ENCODE measurements at regions not wholly inside any gene's neighbourhood (a gene's known extent, or its start where the extent isn't known, plus 50 kb on each side); places are given as distances from the start of the nearest gene placed in this dataset.

GRCh38 chr2:236964291-236964690, 121.4 kb upstream of the COPS8 start:
- no peak for DNase-seq

GRCh38 chr2:236965021-236965840, 120.5 kb upstream of the COPS8 start:
- DNase-seq: no peak

- DNase-seq: no peak
Observed at GRCh38 chr2:236965841-236966096, 119.9 kb upstream of the COPS8 start.

- no peak for DNase-seq
Observed at GRCh38 chr2:236967499-236967783, 118.2 kb upstream of the COPS8 start.

GRCh38 chr2:236968101-236968879, 117.4 kb upstream of the COPS8 start:
- DNase-seq: no peak

GRCh38 chr2:236968880-236969534, 116.7 kb upstream of the COPS8 start:
- no peak for DNase-seq

GRCh38 chr2:236969767-236970655, 115.7 kb upstream of the COPS8 start:
- DNase-seq: no peak

GRCh38 chr2:236970656-236971010, 115.1 kb upstream of the COPS8 start:
- DNase-seq: no peak

GRCh38 chr2:236971131-236971821, 114.4 kb upstream of the COPS8 start:
- no peak for DNase-seq

GRCh38 chr2:236971919-236972381, 113.7 kb upstream of the COPS8 start:
- DNase-seq: no peak

GRCh38 chr2:236972491-236973342, 113.0 kb upstream of the COPS8 start:
- peak; percentile 64 for DNase-seq

- peak; percentile 70 for DNase-seq
Observed at GRCh38 chr2:236973343-236973980, 112.2 kb upstream of the COPS8 start.

GRCh38 chr2:236974148-236974547, 111.5 kb upstream of the COPS8 start:
- no peak for DNase-seq

- no peak for DNase-seq
Observed at GRCh38 chr2:236974752-236975151, 110.9 kb upstream of the COPS8 start.

GRCh38 chr2:236975766-236976165, 109.9 kb upstream of the COPS8 start:
- DNase-seq: no peak

- no peak for DNase-seq
Observed at GRCh38 chr2:236976266-236977062, 109.2 kb upstream of the COPS8 start.

GRCh38 chr2:236977063-236977851, 108.4 kb upstream of the COPS8 start:
- no peak for DNase-seq

- DNase-seq: no peak
Observed at GRCh38 chr2:236977852-236978398, 107.8 kb upstream of the COPS8 start.

GRCh38 chr2:236979664-236980063, 106.0 kb upstream of the COPS8 start:
- DNase-seq: no peak
